ENCODE measurements at regions not wholly inside any gene's neighbourhood (a gene's known extent, or its start where the extent isn't known, plus 50 kb on each side); places are given as distances from the start of the nearest gene placed in this dataset.
"Not testable (repeated sequence)": the region's sequence is repeated elsewhere in the genome, so short reads cannot be mapped to it uniquely, and the experiment has no call there.

- DNase-seq (ENCODE audit: low spot score): no peak
Observed at GRCh38 chr2:136715146-136715545, 50.2 kb upstream of the THSD7B start.

GRCh38 chr2:136714452-136714951 lies 50.8 kb upstream of the THSD7B start:
- DNase-seq (ENCODE audit: low spot score): no peak

GRCh38 chr2:136713739-136714138 lies 51.6 kb upstream of the THSD7B start:
- DNase-seq (ENCODE audit: low spot score): no peak

- no peak for DNase-seq (ENCODE audit: low spot score)
Observed at GRCh38 chr2:136705336-136705735, 60.0 kb upstream of the THSD7B start.

GRCh38 chr2:136703214-136703613 lies 62.1 kb upstream of the THSD7B start:
- DNase-seq (ENCODE audit: low spot score): no peak

- no peak for DNase-seq (ENCODE audit: low spot score)
Observed at GRCh38 chr2:136696438-136696837, 68.9 kb upstream of the THSD7B start.

- no peak for DNase-seq (ENCODE audit: low spot score)
Observed at GRCh38 chr2:136693966-136694365, 71.4 kb upstream of the THSD7B start.

GRCh38 chr2:136680079-136680478 lies 85.3 kb upstream of the THSD7B start:
- DNase-seq (ENCODE audit: low spot score): not testable (repeated sequence)

GRCh38 chr2:136665736-136666135 lies 99.6 kb upstream of the THSD7B start:
- DNase-seq (ENCODE audit: low spot score): no peak

- no peak for DNase-seq (ENCODE audit: low spot score)
Observed at GRCh38 chr2:136664713-136665405, 100.5 kb upstream of the THSD7B start.

GRCh38 chr2:136658201-136658600 lies 107.1 kb upstream of the THSD7B start:
- no peak for DNase-seq (ENCODE audit: low spot score)

- DNase-seq (ENCODE audit: low spot score): peak; percentile 62
Observed at GRCh38 chr2:136653861-136654260, 111.5 kb upstream of the THSD7B start.

GRCh38 chr2:136651456-136652010 lies 113.8 kb upstream of the THSD7B start:
- DNase-seq (ENCODE audit: low spot score): no peak

- DNase-seq (ENCODE audit: low spot score): no peak
Observed at GRCh38 chr2:136647039-136647438, 118.3 kb upstream of the THSD7B start.

GRCh38 chr2:136645236-136645828 lies 120.0 kb upstream of the THSD7B start:
- no peak for DNase-seq (ENCODE audit: low spot score)

- no peak for DNase-seq (ENCODE audit: low spot score)
Observed at GRCh38 chr2:136639651-136640050, 125.7 kb upstream of the THSD7B start.

GRCh38 chr2:136638193-136638592 lies 127.2 kb upstream of the THSD7B start:
- no peak for DNase-seq (ENCODE audit: low spot score)

GRCh38 chr2:136637402-136637801 lies 127.9 kb upstream of the THSD7B start:
- DNase-seq (ENCODE audit: low spot score): no peak

GRCh38 chr2:136628490-136628889 lies 136.9 kb upstream of the THSD7B start:
- DNase-seq (ENCODE audit: low spot score): no peak

GRCh38 chr2:136613096-136613495 lies 152.2 kb upstream of the THSD7B start:
- no peak for DNase-seq (ENCODE audit: low spot score)

- DNase-seq (ENCODE audit: low spot score): no peak
Observed at GRCh38 chr2:136612079-136612478, 153.3 kb upstream of the THSD7B start.

GRCh38 chr2:136611451-136611850 lies 153.9 kb upstream of the THSD7B start:
- DNase-seq (ENCODE audit: low spot score): no peak

GRCh38 chr2:136582628-136583205 lies 182.6 kb upstream of the THSD7B start:
- no peak for DNase-seq (ENCODE audit: low spot score)

All from ureter (tissue), 1 donor.